Cortex of kidney (tissue), 1 donor: ENCODE measurements at regions not wholly inside any gene's neighbourhood (a gene's known extent, or its start where the extent isn't known, plus 50 kb on each side); places are given as distances from the start of the nearest gene placed in this dataset.

Experiments
- DNase-seq: peaks from one replicate; lab custom pipeline; 2025; lab: John Stamatoyannopoulos, UW

DNA sequence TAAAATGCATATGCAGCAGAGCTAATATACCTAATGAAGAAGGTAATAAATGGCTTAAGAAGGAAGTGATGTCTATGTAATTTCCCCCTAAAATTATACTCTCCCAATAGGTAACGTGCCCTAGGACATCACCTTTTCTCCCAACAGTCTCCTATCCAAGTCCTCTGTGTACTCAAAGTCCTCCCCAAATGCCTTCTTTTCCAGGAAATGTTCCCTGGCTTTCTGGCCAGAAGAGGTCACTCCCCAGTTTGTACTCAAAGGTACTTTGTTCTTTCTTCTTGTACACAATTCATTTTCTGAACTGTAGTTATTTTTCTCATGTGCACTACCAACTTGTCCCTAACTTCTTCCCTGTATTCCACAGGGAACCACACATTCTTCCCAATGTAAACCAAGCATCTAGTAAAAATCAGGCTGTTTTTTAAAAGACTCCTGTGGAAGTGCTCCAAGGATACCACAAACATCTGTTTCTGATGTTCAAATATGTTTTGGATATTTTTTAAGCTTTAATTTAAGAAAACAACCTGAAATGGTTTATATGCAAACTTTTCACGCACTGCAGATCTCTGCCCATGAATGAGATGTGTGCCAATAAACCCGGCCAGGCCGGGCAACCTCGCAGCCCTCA is 262.3 kb upstream of the KLF14 start:
- no peak for DNase-seq

- no peak for DNase-seq
Measured at GRCh38 chr7:130996833-130997231, 262.8 kb upstream of the KLF14 start.

- no peak for DNase-seq
Measured at GRCh38 chr7:130998993-130999602, 265.1 kb upstream of the KLF14 start.

DNA sequence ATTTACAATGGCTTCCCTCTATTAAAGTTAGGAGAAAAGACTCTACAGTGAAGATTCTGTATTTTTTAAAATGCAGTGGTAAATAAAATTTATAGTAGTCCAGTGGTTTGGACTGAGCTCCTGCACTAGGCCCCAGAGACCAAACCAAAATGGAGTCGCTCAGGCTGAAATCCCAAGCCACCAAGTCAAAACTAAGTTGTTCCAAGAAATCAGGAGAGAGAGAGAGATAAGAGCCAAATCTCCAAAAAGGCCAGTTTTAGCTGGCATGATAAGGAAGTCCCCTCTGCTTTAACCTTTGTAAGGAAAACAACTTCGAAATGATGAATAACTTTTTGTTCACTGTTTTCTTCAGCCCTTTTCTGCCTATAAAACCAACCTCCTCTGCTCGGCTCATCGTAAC is 265.9 kb upstream of the KLF14 start:
- DNase-seq: no peak

- no peak for DNase-seq
Measured at GRCh38 chr7:131000389-131000788, 266.4 kb upstream of the KLF14 start.

DNA sequence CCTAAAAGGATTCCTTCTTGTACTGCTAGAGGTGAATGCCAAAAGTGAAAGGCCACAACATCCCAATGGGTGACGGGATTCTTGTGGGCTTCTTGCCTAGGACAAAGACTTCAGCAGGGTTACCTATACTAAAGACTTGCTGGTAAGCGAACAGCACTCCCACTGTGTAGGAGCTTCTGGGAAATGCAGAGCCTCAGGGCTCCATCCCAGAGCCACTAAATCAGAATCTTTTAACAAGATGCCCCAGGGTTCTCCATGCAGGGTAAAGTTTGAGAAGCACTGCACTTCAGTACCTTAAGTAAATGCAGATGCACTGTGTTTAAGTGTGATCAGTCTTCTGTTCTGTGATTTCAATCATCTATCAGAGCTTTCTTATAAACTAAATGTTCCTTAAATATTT is 266.9 kb upstream of the KLF14 start:
- DNase-seq: no peak

DNA sequence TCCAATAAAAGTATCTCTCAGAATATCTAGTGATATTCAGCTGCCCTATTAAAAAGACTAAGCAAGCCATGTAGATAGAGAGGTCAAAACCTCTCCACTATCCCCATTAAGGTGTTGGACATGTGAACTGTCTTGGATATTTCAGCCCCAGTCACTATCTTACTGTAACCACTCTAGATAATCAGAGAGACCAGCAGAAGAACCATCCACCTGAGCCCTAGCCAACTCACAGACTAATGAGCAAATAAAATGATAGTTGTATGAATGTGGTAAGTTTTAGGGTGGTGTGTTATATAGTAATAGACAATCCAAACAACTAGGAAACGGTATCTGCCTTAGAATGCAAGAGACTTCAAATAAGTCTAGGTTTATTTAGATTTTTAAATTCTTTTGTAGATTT is 268.6 kb upstream of the KLF14 start:
- DNase-seq: no peak

DNA sequence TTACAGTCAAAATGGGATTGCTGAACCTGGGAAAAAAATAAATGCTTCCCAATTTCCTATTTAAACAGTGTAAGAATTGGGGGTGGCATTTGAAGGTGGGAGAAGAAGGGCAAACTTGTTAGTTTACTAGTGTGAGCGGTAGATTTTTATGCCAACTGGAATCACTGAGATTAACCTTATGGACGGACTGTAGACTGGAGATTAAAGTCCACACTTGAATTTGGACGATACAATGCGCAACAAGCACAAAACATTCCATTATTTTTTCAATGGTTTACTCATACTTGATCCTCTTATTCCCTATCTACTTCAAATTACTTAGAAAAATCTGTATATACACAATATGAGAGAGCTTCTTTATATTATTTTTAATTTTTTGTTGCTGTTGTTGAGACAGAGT is 269.6 kb upstream of the KLF14 start:
- DNase-seq: no peak

DNA sequence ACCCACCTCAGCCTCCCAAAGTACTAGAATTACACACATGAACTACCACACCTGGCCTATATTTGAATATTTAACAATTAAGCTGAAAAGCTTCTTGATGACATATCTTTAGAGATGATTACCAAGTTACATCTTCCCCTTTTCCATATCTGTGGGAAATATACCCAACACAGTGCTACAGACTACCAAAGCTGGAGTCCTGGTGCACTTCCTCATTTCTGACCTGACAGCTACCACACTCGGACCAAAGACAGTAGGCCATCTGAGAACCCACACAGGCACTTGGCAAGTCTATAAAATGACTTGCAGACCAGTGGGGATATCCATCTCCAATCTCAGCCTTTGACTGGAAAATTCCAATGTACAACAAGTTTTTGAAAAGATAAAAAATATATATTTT is 270.4 kb upstream of the KLF14 start:
- no peak for DNase-seq

DNA sequence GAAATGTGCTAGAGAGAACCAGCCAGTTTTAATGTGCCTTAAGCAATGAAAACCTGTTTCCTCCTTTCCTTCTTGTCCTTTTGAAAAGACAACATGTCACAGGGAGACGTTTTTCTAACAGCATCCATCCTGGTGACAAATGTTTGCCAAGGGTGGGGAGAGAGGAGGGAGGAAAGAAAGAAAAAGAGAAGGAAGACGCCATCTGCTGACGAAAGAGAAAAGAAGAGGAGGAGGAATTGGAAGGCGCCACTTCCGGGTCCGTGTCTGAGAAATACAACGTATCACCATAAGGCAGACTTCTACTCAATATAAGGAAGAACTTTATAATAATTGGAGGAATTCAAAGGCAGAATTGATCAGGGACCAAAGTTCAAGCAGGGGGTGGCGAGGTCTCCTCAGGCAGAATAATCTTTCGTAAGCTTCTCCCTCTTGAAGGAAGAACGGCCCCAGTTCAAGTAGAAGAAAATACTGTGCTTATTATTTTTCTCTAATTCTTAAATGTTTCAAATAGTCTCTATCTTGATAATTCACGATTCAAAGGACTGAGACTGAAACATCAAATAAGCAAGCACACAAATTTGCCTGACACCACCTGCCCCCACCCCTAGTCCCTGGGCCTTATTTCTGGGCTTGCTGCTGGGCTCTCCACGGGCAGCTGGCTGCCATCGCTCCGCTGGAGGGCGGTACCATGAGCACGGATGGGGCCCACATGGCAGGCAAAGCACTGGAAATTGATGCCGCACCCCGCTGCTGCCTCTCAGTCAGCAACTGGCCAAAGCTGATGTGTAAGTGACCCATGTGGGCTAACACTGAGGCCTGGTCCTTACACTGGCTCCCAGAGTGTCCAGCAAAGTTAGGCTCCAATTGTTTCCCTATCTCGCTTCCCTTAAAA is 273.7 kb upstream of the KLF14 start:
- no peak for DNase-seq

GRCh38 chr7:131008840-131009711 is 275.1 kb upstream of the KLF14 start:
- DNase-seq: no peak

DNA sequence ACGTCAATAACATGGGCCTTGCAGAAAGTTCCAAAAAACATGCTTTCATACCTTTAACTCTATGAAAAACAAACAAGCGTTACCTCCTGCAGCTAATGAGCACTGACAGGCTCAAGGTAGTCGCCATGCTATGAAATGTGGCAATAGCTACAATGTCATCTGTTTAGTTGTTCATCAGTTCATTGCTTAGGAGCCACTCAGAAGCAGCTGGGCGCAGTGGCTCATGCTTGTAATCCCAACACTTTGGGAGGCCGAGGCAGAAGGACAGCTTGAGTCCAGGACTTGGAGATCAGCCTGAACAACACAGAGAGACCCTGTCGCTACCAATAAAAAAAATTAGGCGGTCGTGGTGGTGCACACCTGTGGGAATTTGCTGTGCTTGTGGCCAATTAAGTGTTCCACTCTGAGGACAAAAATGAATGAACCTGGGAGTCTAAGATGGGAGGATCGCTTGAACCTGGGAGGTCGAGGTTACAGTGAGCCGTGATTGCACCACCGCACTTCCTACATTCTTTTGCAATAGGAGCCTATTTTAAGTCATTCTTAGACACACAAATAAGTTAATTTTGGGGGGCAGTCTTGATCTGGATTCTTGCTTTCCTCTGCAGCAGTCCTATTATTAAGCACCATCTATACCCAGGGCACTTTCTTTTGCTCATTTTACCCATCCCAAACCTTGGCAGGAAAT is 276.2 kb upstream of the KLF14 start:
- DNase-seq: no peak

- no peak for DNase-seq
Measured at GRCh38 chr7:131010717-131011431, 276.9 kb upstream of the KLF14 start.

GRCh38 chr7:131011432-131011742 is 277.4 kb upstream of the KLF14 start:
- DNase-seq: no peak

GRCh38 chr7:131011976-131012375 is 278.0 kb upstream of the KLF14 start:
- DNase-seq: no peak

DNA sequence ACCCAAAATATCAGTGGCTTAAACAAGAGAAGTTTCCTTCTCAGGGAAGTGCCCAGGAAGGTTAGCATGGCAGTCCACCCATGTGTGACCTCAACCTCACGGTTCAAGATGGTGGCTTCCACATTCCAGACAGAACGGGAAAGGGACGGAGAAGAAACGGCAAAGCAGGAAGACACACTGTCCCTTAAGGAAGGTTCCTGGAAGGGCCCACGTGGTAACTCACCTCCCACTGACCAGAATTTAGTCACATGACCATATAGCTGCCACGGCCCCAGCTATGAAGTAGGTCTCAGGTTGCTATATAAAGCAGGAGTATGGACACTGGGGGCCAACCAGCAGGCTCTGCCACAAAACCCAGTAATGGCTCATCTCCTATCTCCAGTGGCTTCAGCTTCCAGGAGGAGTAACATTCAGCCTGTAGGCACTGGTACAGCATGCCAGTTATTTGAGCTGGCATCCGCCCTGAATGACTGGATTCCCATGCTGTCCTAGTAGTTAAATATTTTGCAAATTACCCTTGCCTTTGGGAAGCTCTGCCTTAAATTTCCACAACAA is 278.5 kb upstream of the KLF14 start:
- DNase-seq: no peak

- no peak for DNase-seq
Measured at GRCh38 chr7:131013716-131014115, 279.7 kb upstream of the KLF14 start.

DNA sequence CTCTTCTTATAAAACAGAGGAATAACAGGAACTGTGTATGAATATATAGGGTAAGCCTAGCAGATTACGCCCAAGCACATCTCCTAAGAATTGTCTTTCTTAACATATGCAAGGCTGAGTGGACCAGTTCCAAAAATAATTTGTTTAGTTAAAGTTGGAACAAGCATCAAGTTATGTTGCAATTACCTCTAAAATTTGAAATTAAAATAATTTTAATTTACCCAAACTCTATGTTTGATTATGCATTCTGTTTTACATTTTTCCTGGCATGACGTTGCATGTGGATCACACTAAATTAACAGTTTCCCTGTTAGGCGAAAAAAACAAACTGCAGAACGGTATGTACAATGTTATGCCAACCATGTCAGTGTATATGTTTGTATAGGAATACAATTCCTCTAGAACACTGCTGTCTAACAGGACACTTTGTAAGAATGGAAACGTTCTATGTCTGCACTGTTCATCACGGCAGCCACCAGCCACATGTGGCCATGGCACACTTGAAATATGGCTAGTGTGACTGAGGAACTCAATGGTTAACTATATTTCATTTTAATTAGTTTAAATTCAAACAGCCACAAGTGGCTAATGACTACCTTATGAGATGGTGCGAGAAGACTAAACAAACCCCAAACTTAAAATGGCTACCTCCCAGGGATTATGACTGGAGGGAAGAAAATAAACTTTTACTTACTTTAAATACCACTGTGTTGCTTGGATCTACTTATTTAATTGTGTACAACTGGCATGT is 281.1 kb upstream of the KLF14 start:
- no peak for DNase-seq

DNA sequence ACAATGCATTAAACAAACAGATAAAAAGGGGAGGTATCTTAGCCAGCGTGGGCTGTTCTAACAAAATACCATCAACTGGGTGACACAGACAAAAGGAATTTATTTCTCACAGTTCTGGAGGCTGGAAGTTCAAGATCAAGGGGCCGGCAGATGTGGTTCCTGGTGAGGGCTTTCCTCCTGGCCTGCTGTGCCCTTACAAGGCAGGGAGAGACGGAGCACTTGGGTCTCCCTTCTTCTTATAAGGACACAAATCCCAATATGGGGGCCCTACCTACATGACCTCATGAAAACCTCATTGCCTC is 281.6 kb upstream of the KLF14 start:
- no peak for DNase-seq

- no peak for DNase-seq
Measured at GRCh38 chr7:131016230-131016629, 282.2 kb upstream of the KLF14 start.
